Suprapubic skin (tissue), 4 donors: ENCODE measurements at regions not wholly inside any gene's neighbourhood (a gene's known extent, or its start where the extent isn't known, plus 50 kb on each side); places are given as distances from the start of the nearest gene placed in this dataset.

ENCODE experiments used
- CTCF ChIP-seq, 2 donors: fragments of 200-600 bp in 1 of 2; fragments of 450-650 bp in 1 of 2; sonication (generic) in 1 of 2; IDR thresholded peaks; one replicate each; pipeline ENCODE4 v1.5.1; 2016 to 2019; ENCODE audit warnings: antibody characterized with exemption in 2 of 2, mild to moderate bottlenecking in 1 of 2, moderate library complexity in 1 of 2
- EP300 ChIP-seq: sonication (generic); formaldehyde crosslinking; IDR thresholded peaks from one replicate; pipeline ENCODE4 v1.6.1; 2017; ENCODE audit warnings: antibody characterized with exemption
- POLR2A ChIP-seq, 2 donors: fragments of 450-650 bp; IDR thresholded peaks; one replicate each; pipeline ENCODE4 v1.6.1; 2017; ENCODE audit warnings: antibody characterized with exemption in 2 of 2, mild to moderate bottlenecking in 2 of 2, moderate library complexity in 2 of 2
- POLR2AphosphoS5 ChIP-seq, 3 donors: sonication (generic); formaldehyde crosslinking; IDR thresholded peaks; one replicate each; pipeline ENCODE4 v1.6.1; 2017; ENCODE audit warnings: antibody characterized with exemption in 3 of 3

GRCh38 chr10:130396044-130396443 lies 259.9 kb downstream of the GLRX3 start:
- TF ChIP-seq CTCF (IDR thresholded peaks at IDR 0.05) (no peak), EP300 (no peak), POLR2A (IDR thresholded peaks at IDR 0.05) (no peak), POLR2AphosphoS5 (IDR thresholded peaks at IDR 0.05) (no peak)
